GM12872 (cell line): ENCODE measurements at regions not wholly inside any gene's neighbourhood (a gene's known extent, or its start where the extent isn't known, plus 50 kb on each side); places are given as distances from the start of the nearest gene placed in this dataset.

Experiments
- CTCF ChIP-seq: IDR thresholded peaks from 3 replicates; pipeline ENCODE4 v1.5.1; 2011; ENCODE audit warnings: low read depth, mild to moderate bottlenecking, low read length, moderate library complexity; ENCODE audit not compliant: insufficient read depth

GRCh38 chr6:113359155-113360140, 497.7 kb upstream of the MARCKS start:
- no peak for TF ChIP-seq CTCF

GRCh38 chr6:113361014-113361645, 496.0 kb upstream of the MARCKS start:
- no peak for TF ChIP-seq CTCF

- TF ChIP-seq CTCF: no peak
Observed at GRCh38 chr6:113362301-113363047, 494.7 kb upstream of the MARCKS start.

- TF ChIP-seq CTCF: no peak
Observed at GRCh38 chr6:113363048-113363798, 493.9 kb upstream of the MARCKS start.

- no peak for TF ChIP-seq CTCF
Observed at GRCh38 chr6:113363866-113364265, 493.3 kb upstream of the MARCKS start.

GRCh38 chr6:113364766-113365165, 492.4 kb upstream of the MARCKS start:
- no peak for TF ChIP-seq CTCF
